Endothelial cell of umbilical vein (primary cell): ENCODE measurements at regions not wholly inside any gene's neighbourhood (a gene's known extent, or its start where the extent isn't known, plus 50 kb on each side); places are given as distances from the start of the nearest gene placed in this dataset.

ENCODE experiments used
- FOS ChIP-seq: IDR thresholded peaks from 2 replicates; pipeline ENCODE4 v1.6.1; 2011; ENCODE audit warnings: mild to moderate bottlenecking, low read length, moderate library complexity, borderline replicate concordance; ENCODE audit not compliant: insufficient read depth
- MYC ChIP-seq: IDR thresholded peaks from one replicate; pipeline ENCODE4 v1.6.1; 2011; ENCODE audit warnings: mild to moderate bottlenecking, low read depth, low read length
- POLR2A ChIP-seq: IDR thresholded peaks from 2 replicates; pipeline ENCODE4 v1.6.1; 2012; ENCODE audit warnings: low read depth, mild to moderate bottlenecking, control low read depth, low read length
- TF ChIP-seq, protein P1 (sequence below), 2 donors: IDR thresholded peaks; 1 replicate in 1 of 2; 2 replicates in 1 of 2; pipeline ENCODE4 v1.5.1; 2011; ENCODE audit warnings: low read length in 2 of 2, mild to moderate bottlenecking in 2 of 2, moderate library complexity in 2 of 2, control low read depth in 1 of 2, inconsistent platforms in 1 of 2, low read depth in 1 of 2; ENCODE audit not compliant: insufficient read depth in 1 of 2; ENCODE audit errors: extremely low read depth in 1 of 2
- TF ChIP-seq, protein P2 (sequence below): IDR thresholded peaks from 2 replicates; pipeline ENCODE4 v1.6.1; 2011; ENCODE audit not compliant: insufficient read depth, insufficient read length

- TF ChIP-seq, protein P1, sequence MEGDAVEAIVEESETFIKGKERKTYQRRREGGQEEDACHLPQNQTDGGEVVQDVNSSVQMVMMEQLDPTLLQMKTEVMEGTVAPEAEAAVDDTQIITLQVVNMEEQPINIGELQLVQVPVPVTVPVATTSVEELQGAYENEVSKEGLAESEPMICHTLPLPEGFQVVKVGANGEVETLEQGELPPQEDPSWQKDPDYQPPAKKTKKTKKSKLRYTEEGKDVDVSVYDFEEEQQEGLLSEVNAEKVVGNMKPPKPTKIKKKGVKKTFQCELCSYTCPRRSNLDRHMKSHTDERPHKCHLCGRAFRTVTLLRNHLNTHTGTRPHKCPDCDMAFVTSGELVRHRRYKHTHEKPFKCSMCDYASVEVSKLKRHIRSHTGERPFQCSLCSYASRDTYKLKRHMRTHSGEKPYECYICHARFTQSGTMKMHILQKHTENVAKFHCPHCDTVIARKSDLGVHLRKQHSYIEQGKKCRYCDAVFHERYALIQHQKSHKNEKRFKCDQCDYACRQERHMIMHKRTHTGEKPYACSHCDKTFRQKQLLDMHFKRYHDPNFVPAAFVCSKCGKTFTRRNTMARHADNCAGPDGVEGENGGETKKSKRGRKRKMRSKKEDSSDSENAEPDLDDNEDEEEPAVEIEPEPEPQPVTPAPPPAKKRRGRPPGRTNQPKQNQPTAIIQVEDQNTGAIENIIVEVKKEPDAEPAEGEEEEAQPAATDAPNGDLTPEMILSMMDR (IDR thresholded peaks at IDR 0.05; ENCODE audit: extremely low read depth in 1 of 2, insufficient read depth in 1 of 2, low read depth in 1 of 2, low read length in 2 of 2), result no peak
- TF ChIP-seq FOS, result no peak
- no peak for TF ChIP-seq MYC
- TF ChIP-seq POLR2A, result no peak
- TF ChIP-seq, protein P2, sequence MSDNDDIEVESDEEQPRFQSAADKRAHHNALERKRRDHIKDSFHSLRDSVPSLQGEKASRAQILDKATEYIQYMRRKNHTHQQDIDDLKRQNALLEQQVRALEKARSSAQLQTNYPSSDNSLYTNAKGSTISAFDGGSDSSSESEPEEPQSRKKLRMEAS, result no peak
Observed at GRCh38 chr7:22002726-22003125, 57.0 kb upstream of the CDCA7L start.
